ENCODE measurements at regions not wholly inside any gene's neighbourhood (a gene's known extent, or its start where the extent isn't known, plus 50 kb on each side); places are given as distances from the start of the nearest gene placed in this dataset.
"Not testable (repeated sequence)": the region's sequence is repeated elsewhere in the genome, so short reads cannot be mapped to it uniquely, and the experiment has no call there.

DNA sequence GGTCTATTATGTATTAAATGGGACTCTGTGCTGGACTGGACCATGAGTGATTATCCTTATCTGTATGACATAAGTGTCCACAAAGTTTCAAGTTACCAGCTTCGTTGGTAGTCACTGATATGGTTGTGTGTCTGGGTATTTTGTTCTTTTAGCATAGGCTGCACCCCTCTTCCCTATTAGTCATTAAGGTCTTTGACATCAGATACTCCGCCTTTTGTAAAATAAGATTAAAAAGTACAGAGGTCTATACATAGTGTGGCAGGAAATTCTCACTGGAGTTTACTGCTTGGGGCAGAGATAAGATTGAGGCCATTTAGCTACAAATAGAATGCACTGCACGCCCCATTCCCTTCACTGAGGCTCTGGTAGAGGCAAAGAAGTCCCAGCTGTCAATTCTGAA lies 99.4 kb downstream of the TMEM215 start:
- Histone ChIP-seq H3K9me3 (no peaks in the 10 kb centered on the region), H3K4me3 (no peak overlapping the region)

DNA sequence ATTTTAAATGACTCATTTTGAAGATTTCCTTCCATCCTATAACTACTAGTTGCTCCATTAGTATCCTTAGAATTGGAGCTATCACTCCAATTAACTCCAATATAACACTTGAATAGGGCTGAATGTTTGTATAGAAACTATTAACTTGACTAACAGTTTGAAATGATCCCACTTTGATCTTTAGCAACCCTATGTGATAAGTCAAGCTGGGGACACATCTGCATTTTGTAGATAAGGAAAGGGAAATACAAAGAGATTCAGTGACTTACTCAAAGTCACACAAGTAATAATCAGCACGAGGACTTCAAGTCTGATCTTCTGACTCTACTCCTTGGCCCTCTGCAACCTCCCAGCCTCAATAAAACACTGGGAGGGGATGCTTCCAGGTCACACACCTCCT lies 101.1 kb downstream of the TMEM215 start:
- no peak overlapping the region for H3K4me3 ChIP-seq
- intact Hi-C loops (cut with DNase I): no loop called here
- no peak overlapping the region for H3K27ac ChIP-seq
- no peaks in the 10 kb centered on the region for H3K4me1 ChIP-seq
- DNase-seq: no peak
- H3K9ac ChIP-seq (ENCODE audit: low read depth in 2 of 2, low read length in 2 of 2): no peak overlapping the region
- H3K9me3 ChIP-seq: no peaks in the 10 kb centered on the region
- no peaks in the 10 kb centered on the region for H3K27me3 ChIP-seq
- TF ChIP-seq, protein P1, sequence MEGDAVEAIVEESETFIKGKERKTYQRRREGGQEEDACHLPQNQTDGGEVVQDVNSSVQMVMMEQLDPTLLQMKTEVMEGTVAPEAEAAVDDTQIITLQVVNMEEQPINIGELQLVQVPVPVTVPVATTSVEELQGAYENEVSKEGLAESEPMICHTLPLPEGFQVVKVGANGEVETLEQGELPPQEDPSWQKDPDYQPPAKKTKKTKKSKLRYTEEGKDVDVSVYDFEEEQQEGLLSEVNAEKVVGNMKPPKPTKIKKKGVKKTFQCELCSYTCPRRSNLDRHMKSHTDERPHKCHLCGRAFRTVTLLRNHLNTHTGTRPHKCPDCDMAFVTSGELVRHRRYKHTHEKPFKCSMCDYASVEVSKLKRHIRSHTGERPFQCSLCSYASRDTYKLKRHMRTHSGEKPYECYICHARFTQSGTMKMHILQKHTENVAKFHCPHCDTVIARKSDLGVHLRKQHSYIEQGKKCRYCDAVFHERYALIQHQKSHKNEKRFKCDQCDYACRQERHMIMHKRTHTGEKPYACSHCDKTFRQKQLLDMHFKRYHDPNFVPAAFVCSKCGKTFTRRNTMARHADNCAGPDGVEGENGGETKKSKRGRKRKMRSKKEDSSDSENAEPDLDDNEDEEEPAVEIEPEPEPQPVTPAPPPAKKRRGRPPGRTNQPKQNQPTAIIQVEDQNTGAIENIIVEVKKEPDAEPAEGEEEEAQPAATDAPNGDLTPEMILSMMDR (IDR thresholded peaks at IDR 0.05): no peak
- no peaks in the 10 kb centered on the region for H3K36me3 ChIP-seq

More for the DNA sequence above, 99.4 kb downstream of the TMEM215 start:
- intact Hi-C loops (cut with DNase I): no loop called here
- Histone ChIP-seq H3K27me3 (no peaks in the 10 kb centered on the region), H3K4me1 (no peaks in the 10 kb centered on the region), H3K36me3 (no peaks in the 10 kb centered on the region), H3K27ac (no peak overlapping the region), H3K9ac (ENCODE audit: low read depth in 2 of 2, low read length in 2 of 2) (no peak overlapping the region)
- no peak for DNase-seq
- TF ChIP-seq, protein P1 (IDR thresholded peaks at IDR 0.05): no peak

DNA sequence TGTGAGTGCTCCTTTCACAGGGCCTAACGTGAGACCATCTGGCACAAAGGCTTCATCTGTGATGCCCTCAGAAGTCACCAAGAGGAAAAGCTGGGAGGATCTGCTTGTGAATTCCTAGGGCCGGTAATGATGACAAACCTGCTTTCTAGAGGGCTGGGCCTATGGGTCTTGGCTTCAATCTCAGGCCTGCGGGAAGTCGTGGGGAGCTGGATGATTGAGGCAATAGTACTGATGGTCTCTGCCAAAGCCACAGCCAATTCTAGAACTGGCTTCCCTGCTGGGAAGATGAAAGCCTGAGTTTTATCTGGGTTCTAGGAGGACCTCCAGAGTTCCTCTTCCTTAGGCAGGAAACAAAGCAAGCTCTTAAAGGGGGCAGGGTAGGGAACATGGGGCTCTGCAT lies 102.7 kb downstream of the TMEM215 start:
- Histone ChIP-seq H3K9me3 (no peaks in the 10 kb centered on the region), H3K27ac (no peak overlapping the region), H3K9ac (ENCODE audit: low read depth in 2 of 2, low read length in 2 of 2) (no peak overlapping the region), H3K27me3 (no peaks in the 10 kb centered on the region), H3K4me3 (no peak overlapping the region), H3K36me3 (no peaks in the 10 kb centered on the region), H3K4me1 (no peaks in the 10 kb centered on the region)
- intact Hi-C loops (cut with DNase I): no loop called here
- TF ChIP-seq, protein P1 (IDR thresholded peaks at IDR 0.05): no peak
- DNase-seq: no peak

GRCh38 chr9:32894485-32894884 lies 106.9 kb downstream of the APTX start:
- H3K4me3 ChIP-seq; H3K27me3 ChIP-seq; DNase-seq; H3K27ac ChIP-seq; H3K9me3 ChIP-seq; H3K36me3 ChIP-seq; H3K4me1 ChIP-seq; intact Hi-C loops (cut with DNase I); H3K9ac ChIP-seq (ENCODE audit: low read depth in 2 of 2, low read length in 2 of 2): not testable (repeated sequence)

DNA sequence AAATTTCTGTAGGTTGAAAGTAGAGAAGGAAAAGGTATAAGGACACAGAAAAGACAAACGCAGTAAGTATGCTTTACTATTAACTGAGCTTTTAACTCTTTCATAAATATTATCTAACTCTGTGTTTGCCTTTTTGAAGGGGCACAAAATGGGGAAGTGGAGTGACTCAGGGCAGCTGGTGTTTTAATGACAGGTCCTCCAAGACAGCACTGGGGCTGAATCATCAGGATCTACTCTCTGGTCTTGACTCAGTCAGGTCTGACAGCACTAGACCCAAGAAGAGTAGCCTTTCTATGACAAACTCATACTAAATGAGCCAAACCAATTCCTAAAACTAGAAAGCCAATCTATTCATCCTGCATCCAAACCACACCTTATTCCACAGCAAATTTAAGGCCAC lies 102.2 kb downstream of the APTX start:
- Histone ChIP-seq H3K4me1 (no peaks in the 10 kb centered on the region), H3K9me3 (no peaks in the 10 kb centered on the region), H3K27ac (no peak overlapping the region), H3K27me3 (no peaks in the 10 kb centered on the region), H3K36me3 (no peaks in the 10 kb centered on the region), H3K4me3 (no peak overlapping the region), H3K9ac (ENCODE audit: low read depth in 2 of 2, low read length in 2 of 2) (no peak overlapping the region)
- intact Hi-C loops (cut with DNase I): no loop called here
- TF ChIP-seq, protein P1 (IDR thresholded peaks at IDR 0.05): no peak
- no peak for DNase-seq

- H3K9ac ChIP-seq (ENCODE audit: low read depth in 2 of 2, low read length in 2 of 2): no peak overlapping the region
- no peaks in the 10 kb centered on the region for H3K4me1 ChIP-seq
- H3K9me3 ChIP-seq: no peaks in the 10 kb centered on the region
- H3K27me3 ChIP-seq: no peaks in the 10 kb centered on the region
- no peak overlapping the region for H3K4me3 ChIP-seq
- intact Hi-C loops (cut with DNase I): no loop called here
- no peaks in the 10 kb centered on the region for H3K36me3 ChIP-seq
- TF ChIP-seq, protein P1 (IDR thresholded peaks at IDR 0.05): no peak
- DNase-seq: no peak
- H3K27ac ChIP-seq: no peak overlapping the region
These were observed 101.7 kb downstream of the APTX start for GRCh38 chr9:32899761-32900160.
